Lung (tissue), 11 donors: ENCODE measurements at regions not wholly inside any gene's neighbourhood (a gene's known extent, or its start where the extent isn't known, plus 50 kb on each side); places are given as distances from the start of the nearest gene placed in this dataset.

Experiments used
- ATAC-seq: fragments of 200-7000 bp; cut with Tn5 transposase; one replicate; pipeline ENCODE4 v1.9.1; 2020; ENCODE audit warnings: moderate number of reproducible peaks; ENCODE audit not compliant: insufficient read depth, low FRiP score
- DNase-seq, 3 donors: peaks; one replicate each; pipeline ENCODE4 v3.0.0-alpha.2; 2013 to 2017
- H3K27ac ChIP-seq, 2 donors: one replicate each; pipeline ENCODE4 v1.5.1; 2013; ENCODE audit warnings: mild to moderate bottlenecking in 2 of 2, moderate library complexity in 2 of 2, control low read depth in 1 of 2, inconsistent platforms in 1 of 2, low read depth in 1 of 2, low read length in 1 of 2
- H3K27me3 ChIP-seq, 3 donors: one replicate each; pipeline ENCODE4 v1.5.1; 2013; ENCODE audit warnings: low read length in 2 of 3; ENCODE audit not compliant: control insufficient read depth in 3 of 3, insufficient read depth in 3 of 3
- H3K36me3 ChIP-seq, 4 donors: one replicate each; pipeline ENCODE4 v1.5.1; 2013; ENCODE audit warnings: low read length in 4 of 4, mild to moderate bottlenecking in 1 of 4, moderate library complexity in 1 of 4; ENCODE audit not compliant: control insufficient read depth in 4 of 4, insufficient read depth in 4 of 4
- H3K4me1 ChIP-seq, 5 donors: one replicate each; pipeline ENCODE4 v1.5.1; 2013; ENCODE audit warnings: low read length in 5 of 5, mild to moderate bottlenecking in 2 of 5, moderate library complexity in 1 of 5; ENCODE audit not compliant: control insufficient read depth in 5 of 5, insufficient read depth in 5 of 5
- H3K4me3 ChIP-seq: one replicate; pipeline ENCODE4 v1.5.1; 2013; ENCODE audit warnings: mild to moderate bottlenecking, control low read depth, moderate library complexity
- H3K9ac ChIP-seq, 2 donors: one replicate each; pipeline ENCODE4 v1.5.1; 2013; ENCODE audit warnings: low read length in 2 of 2, control low read depth in 1 of 2; ENCODE audit not compliant: insufficient read depth in 1 of 2
- H3K9me3 ChIP-seq, 4 donors: one replicate each; pipeline ENCODE4 v1.5.1; 2013; ENCODE audit warnings: low read length in 3 of 4, mild to moderate bottlenecking in 1 of 4, moderate library complexity in 1 of 4; ENCODE audit not compliant: control insufficient read depth in 4 of 4, insufficient read depth in 3 of 4
- CTCF ChIP-seq: IDR thresholded peaks from 2 replicates; pipeline ENCODE4 v1.5.1; 2012; ENCODE audit warnings: mild to moderate bottlenecking; ENCODE audit errors: control extremely low read depth, extremely low read depth
- WGBS, 2 donors: extraction: QIAGEN DNeasy Blood & Tissue Kit; methylation state at CpG; one replicate each; pipeline ENCODE4 v1.1.7; 2013; 5-methylcytosine and 5-hydroxymethylcytosine counted together
- donor health status: control.
- donor health status: control.
- donor health status: Bipolar disorder and iron deficiency.
- donor health status: healthy.
- donor health status: DM: yes; HTN: yes; CAD: no.

- no peaks in the 10 kb centered on the region for H3K36me3 ChIP-seq
- H3K9me3 ChIP-seq, result no peaks in the 10 kb centered on the region
- H3K4me3 ChIP-seq, result no peak overlapping the region
- H3K27me3 ChIP-seq, result no peaks in the 10 kb centered on the region
- peaks cover 0 to 12% (median 0%) of the 10 kb centered on the region in 5 donors for H3K4me1 ChIP-seq
- ATAC-seq (no peak), DNase-seq (no peak)
- no peak overlapping the region for H3K27ac ChIP-seq
- H3K9ac ChIP-seq, result no peak overlapping the region
- no peak for TF ChIP-seq CTCF
These were observed 192.1 kb downstream of the MBD2 start for GRCh38 chr18:54032412-54032811.

GRCh38 chr18:54031243-54031642 lies 193.2 kb downstream of the MBD2 start:
- no peak for ATAC-seq
- Histone ChIP-seq H3K4me3 (no peak overlapping the region), H3K27ac (no peak overlapping the region), H3K36me3 (no peaks in the 10 kb centered on the region), H3K9me3 (no peaks in the 10 kb centered on the region), H3K4me1 (peaks cover 0 to 12% (median 0%) of the 10 kb centered on the region in 5 donors), H3K9ac (no peak overlapping the region), H3K27me3 (no peaks in the 10 kb centered on the region)
- DNase-seq, result no peak
- no peak for TF ChIP-seq CTCF

- no peaks in the 10 kb centered on the region for H3K27me3 ChIP-seq
- H3K9me3 ChIP-seq, result no peaks in the 10 kb centered on the region
- H3K27ac ChIP-seq, result no peak overlapping the region
- H3K9ac ChIP-seq, result no peak overlapping the region
- no peak for DNase-seq
- peaks cover 0 to 12% (median 0%) of the 10 kb centered on the region in 5 donors for H3K4me1 ChIP-seq
- ATAC-seq, result no peak
- H3K4me3 ChIP-seq, result no peak overlapping the region
- no peaks in the 10 kb centered on the region for H3K36me3 ChIP-seq
- no peak for TF ChIP-seq CTCF
- WGBS, 2 donors, result 86 to 100% methylated on average over 2 of the region's 2 CpGs
These were observed 194.0 kb downstream of the MBD2 start for GRCh38 chr18:54030434-54030833.

GRCh38 chr18:54023471-54023870 lies 201.0 kb downstream of the MBD2 start:
- DNase-seq (no peak), ATAC-seq (no peak)
- no peaks in the 10 kb centered on the region for H3K4me1 ChIP-seq
- no peak for TF ChIP-seq CTCF
- H3K4me3 ChIP-seq, result no peak overlapping the region
- H3K9me3 ChIP-seq, result no peaks in the 10 kb centered on the region
- H3K36me3 ChIP-seq, result no peaks in the 10 kb centered on the region
- no peak overlapping the region for H3K9ac ChIP-seq
- no peaks in the 10 kb centered on the region for H3K27me3 ChIP-seq
- 44 to 69% methylated on average over 4 of the region's 4 CpGs for WGBS, 2 donors
- H3K27ac ChIP-seq, result no peak overlapping the region
